ENCODE measurements at regions not wholly inside any gene's neighbourhood (a gene's known extent, or its start where the extent isn't known, plus 50 kb on each side); places are given as distances from the start of the nearest gene placed in this dataset.

DNA sequence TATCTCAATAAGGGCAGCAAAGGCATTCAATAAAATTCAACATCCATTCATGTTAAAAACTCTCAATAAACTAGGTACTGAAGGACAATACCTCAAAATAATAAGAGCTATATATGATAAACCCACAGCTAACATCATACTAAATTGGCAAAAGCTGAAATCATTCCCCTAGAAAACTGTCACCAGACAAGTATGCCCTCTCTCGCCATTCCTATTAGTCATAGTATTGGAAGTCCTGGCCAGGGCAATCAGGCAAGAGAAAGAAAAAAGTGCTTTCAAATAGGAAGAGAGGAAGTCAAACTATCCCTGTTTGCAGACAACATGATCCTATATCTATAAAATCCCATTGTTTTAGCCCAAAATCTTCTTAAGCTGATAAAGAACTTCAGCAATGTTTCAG is 116.8 kb downstream of the TENT5D start:
- H3K27ac ChIP-seq (ENCODE audit: low read length): no peak overlapping the region
- no peaks in the 10 kb centered on the region for H3K4me1 ChIP-seq (ENCODE audit: insufficient read depth, low read length)
- no peak overlapping the region for H3K9ac ChIP-seq (ENCODE audit: low read depth, low read length)
- no peak for TF ChIP-seq CTCF (IDR thresholded peaks at IDR 0.05; ENCODE audit: borderline replicate concordance, extremely low read depth, low read length, poor library complexity, severe bottlenecking)
- no peak for TF ChIP-seq EZH2 (IDR thresholded peaks at IDR 0.05; ENCODE audit: borderline replicate concordance, low read depth, low read length, severe bottlenecking)
- no peaks in the 10 kb centered on the region for H3K9me3 ChIP-seq (ENCODE audit: insufficient read depth, low read length, severe bottlenecking)
- ATAC-seq (ENCODE audit: insufficient read depth, low read depth) (no peak), DNase-seq (no peak)
- H2AFZ ChIP-seq (ENCODE audit: low read depth, low read length): no peak overlapping the region
- no peaks in the 10 kb centered on the region for H3K36me3 ChIP-seq (ENCODE audit: insufficient read depth, low read length)
- no peaks in the 10 kb centered on the region for H3K79me2 ChIP-seq (ENCODE audit: insufficient read depth, low read length)
- H3K4me2 ChIP-seq (ENCODE audit: insufficient read depth, low read length): no peak overlapping the region
- no peak overlapping the region for H3K4me3 ChIP-seq (ENCODE audit: low read depth in 1 of 2, low read length in 2 of 2)
- no peaks in the 10 kb centered on the region for H3K27me3 ChIP-seq (ENCODE audit: insufficient read depth, low read length, poor library complexity)
- H4K20me1 ChIP-seq (ENCODE audit: insufficient read depth, low read length): no peaks in the 10 kb centered on the region

DNA sequence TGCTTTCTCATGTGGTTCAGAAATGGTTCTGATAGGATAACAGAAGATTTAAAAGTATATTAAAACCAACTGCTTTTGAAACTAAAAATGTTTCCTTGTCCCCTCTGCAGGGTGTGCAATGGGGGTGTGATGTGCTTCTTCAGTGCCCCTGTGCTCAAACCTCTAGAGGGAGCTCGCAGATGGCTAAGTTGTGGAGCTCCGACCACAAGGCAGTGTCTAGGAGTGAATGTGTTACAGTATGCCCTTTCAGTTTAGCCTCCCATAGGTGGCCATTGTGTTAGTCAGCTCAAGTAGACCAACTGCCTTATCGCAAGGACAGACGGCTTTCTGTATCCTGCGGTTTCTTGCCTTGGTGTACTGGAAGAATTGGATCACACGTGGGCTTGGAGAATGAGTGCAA is 130.5 kb downstream of the TENT5D start:
- Histone ChIP-seq H3K9ac (ENCODE audit: low read depth, low read length) (no peak overlapping the region), H3K4me3 (ENCODE audit: low read depth in 1 of 2, low read length in 2 of 2) (no peak overlapping the region), H3K27ac (ENCODE audit: low read length) (no peak overlapping the region), H3K79me2 (ENCODE audit: insufficient read depth, low read length) (no peaks in the 10 kb centered on the region), H2AFZ (ENCODE audit: low read depth, low read length) (no peak overlapping the region), H3K27me3 (ENCODE audit: insufficient read depth, low read length, poor library complexity) (no peaks in the 10 kb centered on the region), H3K9me3 (ENCODE audit: insufficient read depth, low read length, severe bottlenecking) (no peaks in the 10 kb centered on the region), H4K20me1 (ENCODE audit: insufficient read depth, low read length) (no peaks in the 10 kb centered on the region), H3K36me3 (ENCODE audit: insufficient read depth, low read length) (no peaks in the 10 kb centered on the region), H3K4me2 (ENCODE audit: insufficient read depth, low read length) (no peak overlapping the region), H3K4me1 (ENCODE audit: insufficient read depth, low read length) (no peaks in the 10 kb centered on the region)
- ATAC-seq (ENCODE audit: insufficient read depth, low read depth): no peak
- no peak for TF ChIP-seq CTCF (IDR thresholded peaks at IDR 0.05; ENCODE audit: borderline replicate concordance, extremely low read depth, low read length, poor library complexity, severe bottlenecking)
- no peak for TF ChIP-seq EZH2 (IDR thresholded peaks at IDR 0.05; ENCODE audit: borderline replicate concordance, low read depth, low read length, severe bottlenecking)
- no peak for DNase-seq

DNA sequence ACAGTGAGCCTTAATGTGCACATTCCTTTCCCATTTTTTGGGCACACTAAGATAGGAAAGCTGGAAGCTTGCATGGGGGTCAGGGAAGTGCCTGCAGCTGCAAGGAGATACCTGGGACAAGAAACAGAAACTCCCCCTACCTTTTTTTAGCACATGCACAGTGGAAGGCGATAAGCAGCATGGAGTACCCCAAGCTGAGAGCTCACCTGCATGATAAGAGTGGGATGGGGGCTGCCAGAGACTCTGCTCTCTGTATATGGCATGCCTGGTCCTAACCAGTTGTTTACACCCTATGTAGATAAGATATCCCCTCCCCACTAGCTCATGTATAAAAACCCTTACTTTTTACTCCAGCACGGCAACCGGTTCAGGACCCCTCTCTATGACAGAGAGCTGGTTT is 135.9 kb downstream of the TENT5D start:
- H2AFZ ChIP-seq (ENCODE audit: low read depth, low read length): no peak overlapping the region
- H3K27me3 ChIP-seq (ENCODE audit: insufficient read depth, low read length, poor library complexity): no peaks in the 10 kb centered on the region
- no peaks in the 10 kb centered on the region for H3K9me3 ChIP-seq (ENCODE audit: insufficient read depth, low read length, severe bottlenecking)
- DNase-seq: no peak
- TF ChIP-seq CTCF (IDR thresholded peaks at IDR 0.05; ENCODE audit: borderline replicate concordance, extremely low read depth, low read length, poor library complexity, severe bottlenecking) (no peak), EZH2 (IDR thresholded peaks at IDR 0.05; ENCODE audit: borderline replicate concordance, low read depth, low read length, severe bottlenecking) (no peak)
- no peaks in the 10 kb centered on the region for H3K4me1 ChIP-seq (ENCODE audit: insufficient read depth, low read length)
- no peak for ATAC-seq (ENCODE audit: insufficient read depth, low read depth)
- H3K4me2 ChIP-seq (ENCODE audit: insufficient read depth, low read length): no peak overlapping the region
- no peaks in the 10 kb centered on the region for H3K79me2 ChIP-seq (ENCODE audit: insufficient read depth, low read length)
- no peak overlapping the region for H3K27ac ChIP-seq (ENCODE audit: low read length)
- H3K36me3 ChIP-seq (ENCODE audit: insufficient read depth, low read length): no peaks in the 10 kb centered on the region
- H3K9ac ChIP-seq (ENCODE audit: low read depth, low read length): no peak overlapping the region
- no peak overlapping the region for H3K4me3 ChIP-seq (ENCODE audit: low read depth in 1 of 2, low read length in 2 of 2)
- H4K20me1 ChIP-seq (ENCODE audit: insufficient read depth, low read length): no peaks in the 10 kb centered on the region

GRCh38 chrX:80572636-80573035 is 152.4 kb downstream of the TENT5D start:
- Histone ChIP-seq H2AFZ (ENCODE audit: low read depth, low read length) (no peak overlapping the region), H3K4me3 (ENCODE audit: low read depth in 1 of 2, low read length in 2 of 2) (no peak overlapping the region), H3K36me3 (ENCODE audit: insufficient read depth, low read length) (no peaks in the 10 kb centered on the region), H3K4me1 (ENCODE audit: insufficient read depth, low read length) (no peaks in the 10 kb centered on the region), H3K27ac (ENCODE audit: low read length) (no peak overlapping the region), H3K4me2 (ENCODE audit: insufficient read depth, low read length) (no peak overlapping the region), H3K27me3 (ENCODE audit: insufficient read depth, low read length, poor library complexity) (no peaks in the 10 kb centered on the region), H3K79me2 (ENCODE audit: insufficient read depth, low read length) (no peaks in the 10 kb centered on the region), H3K9me3 (ENCODE audit: insufficient read depth, low read length, severe bottlenecking) (no peaks in the 10 kb centered on the region), H4K20me1 (ENCODE audit: insufficient read depth, low read length) (no peaks in the 10 kb centered on the region), H3K9ac (ENCODE audit: low read depth, low read length) (no peak overlapping the region)
- no peak for DNase-seq
- no peak for ATAC-seq (ENCODE audit: insufficient read depth, low read depth)
- TF ChIP-seq EZH2 (IDR thresholded peaks at IDR 0.05; ENCODE audit: borderline replicate concordance, low read depth, low read length, severe bottlenecking) (no peak), CTCF (IDR thresholded peaks at IDR 0.05; ENCODE audit: borderline replicate concordance, extremely low read depth, low read length, poor library complexity, severe bottlenecking) (no peak)

Data from DND-41 (cell line).